GM21367 (cell line): ENCODE measurements at regions not wholly inside any gene's neighbourhood (a gene's known extent, or its start where the extent isn't known, plus 50 kb on each side); places are given as distances from the start of the nearest gene placed in this dataset.
"Not testable (repeated sequence)": the region's sequence is repeated elsewhere in the genome, so short reads cannot be mapped to it uniquely, and the experiment has no call there.

Experiments
- ATAC-seq: cut with Tn5 transposase; IDR thresholded peaks from one replicate; pipeline ENCODE4 v1.9.1; 2021; ENCODE audit not compliant: unreplicated experiment

GRCh38 chr2:14448340-14448739 lies 184.2 kb upstream of the LRATD1 start:
- no peak for ATAC-seq

- ATAC-seq = no peak
Observed at GRCh38 chr2:14451312-14451711, 181.2 kb upstream of the LRATD1 start.

- no peak for ATAC-seq
Observed at GRCh38 chr2:14454202-14454601, 178.3 kb upstream of the LRATD1 start.

- no peak for ATAC-seq
Observed at GRCh38 chr2:14459786-14460325, 172.7 kb upstream of the LRATD1 start.

GRCh38 chr2:14475994-14476393 lies 156.5 kb upstream of the LRATD1 start:
- no peak for ATAC-seq

GRCh38 chr2:14479486-14479885 lies 153.0 kb upstream of the LRATD1 start:
- no peak for ATAC-seq

- ATAC-seq = no peak
Observed at GRCh38 chr2:14480120-14480519, 152.4 kb upstream of the LRATD1 start.

- no peak for ATAC-seq
Observed at GRCh38 chr2:14480906-14481305, 151.6 kb upstream of the LRATD1 start.

- ATAC-seq = no peak
Observed at GRCh38 chr2:14492920-14493503, 139.5 kb upstream of the LRATD1 start.

GRCh38 chr2:14494759-14495158 lies 137.8 kb upstream of the LRATD1 start:
- no peak for ATAC-seq

GRCh38 chr2:14501061-14501460 lies 131.5 kb upstream of the LRATD1 start:
- ATAC-seq = no peak

GRCh38 chr2:14506955-14507354 lies 125.6 kb upstream of the LRATD1 start:
- not testable (repeated sequence) for ATAC-seq

- no peak for ATAC-seq
Observed at GRCh38 chr2:14511541-14511940, 121.0 kb upstream of the LRATD1 start.

GRCh38 chr2:14513903-14514302 lies 118.6 kb upstream of the LRATD1 start:
- ATAC-seq = no peak

- ATAC-seq = peak; percentile 49
Observed at GRCh38 chr2:14516844-14517243, 115.7 kb upstream of the LRATD1 start.

GRCh38 chr2:14517731-14518130 lies 114.8 kb upstream of the LRATD1 start:
- ATAC-seq = no peak

- no peak for ATAC-seq
Observed at GRCh38 chr2:14520385-14520945, 112.1 kb upstream of the LRATD1 start.

GRCh38 chr2:14524041-14524802 lies 108.3 kb upstream of the LRATD1 start:
- no peak for ATAC-seq

- no peak for ATAC-seq
Observed at GRCh38 chr2:14524803-14525080, 107.8 kb upstream of the LRATD1 start.

GRCh38 chr2:14530506-14530905 lies 102.0 kb upstream of the LRATD1 start:
- ATAC-seq = no peak

GRCh38 chr2:14533131-14533757 lies 99.3 kb upstream of the LRATD1 start:
- no peak for ATAC-seq

- no peak for ATAC-seq
Observed at GRCh38 chr2:14535156-14535555, 97.4 kb upstream of the LRATD1 start.
